ENCODE measurements at regions not wholly inside any gene's neighbourhood (a gene's known extent, or its start where the extent isn't known, plus 50 kb on each side); places are given as distances from the start of the nearest gene placed in this dataset.

DNA sequence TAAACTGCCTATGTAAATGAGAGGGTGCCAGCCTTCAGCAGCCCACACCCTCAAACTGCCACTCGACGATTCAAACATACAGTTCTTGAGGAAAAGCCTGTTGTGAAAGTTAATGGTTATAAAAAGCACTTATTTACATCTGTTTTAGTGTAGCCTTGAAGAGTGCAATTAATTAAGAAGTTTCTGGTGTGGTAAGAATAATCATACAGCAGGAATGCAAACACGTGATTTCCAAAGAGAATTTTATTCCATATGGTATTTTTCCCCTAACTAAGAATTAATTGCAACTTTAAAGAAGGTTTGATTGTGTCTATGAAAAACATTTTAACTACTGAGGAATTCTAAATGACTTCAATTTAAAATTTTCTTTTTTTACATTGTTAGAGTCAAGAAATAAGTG is 176.3 kb upstream of the PITX2 start:
- H4K20me1 ChIP-seq (ENCODE audit: insufficient read depth), result no peaks in the 10 kb centered on the region
- no peak overlapping the region for H3K4me3 ChIP-seq (ENCODE audit: low read length)
- no peak overlapping the region for H2AFZ ChIP-seq (ENCODE audit: low read depth, low read length)
- H3K9me3 ChIP-seq (ENCODE audit: low read length), result no peaks in the 10 kb centered on the region
- no peak overlapping the region for H3K4me2 ChIP-seq (ENCODE audit: low read length)
- TF ChIP-seq EP300 (conservative IDR thresholded peaks at IDR 0.05; ENCODE audit: poor library complexity, severe bottlenecking), result no peak
- TF ChIP-seq POLR2AphosphoS5 (IDR thresholded peaks at IDR 0.05), result no peak
- no peak for TF ChIP-seq RAD21 (conservative IDR thresholded peaks at IDR 0.05)
- TF ChIP-seq TAF1 (IDR thresholded peaks at IDR 0.05; ENCODE audit: low read depth), result no peak
- H3F3A ChIP-seq (ENCODE audit: insufficient read depth, low read length, poor library complexity, severe bottlenecking), result no peaks in the 10 kb centered on the region
- H3K9ac ChIP-seq (ENCODE audit: low read length), result no peak overlapping the region
- H3K79me2 ChIP-seq (replicated peaks; ENCODE audit: insufficient read depth, low read length), result no peaks in the 10 kb centered on the region
- H3K9me2 ChIP-seq (ENCODE audit: insufficient read depth, low read length), result no peaks in the 10 kb centered on the region
- H3K36me3 ChIP-seq (ENCODE audit: insufficient read depth, low read length), result no peaks in the 10 kb centered on the region
- H3K27ac ChIP-seq (ENCODE audit: low read length), result no peak overlapping the region
- no peaks in the 10 kb centered on the region for H3K27me3 ChIP-seq (ENCODE audit: insufficient read depth, low read depth, low read length)

DNA sequence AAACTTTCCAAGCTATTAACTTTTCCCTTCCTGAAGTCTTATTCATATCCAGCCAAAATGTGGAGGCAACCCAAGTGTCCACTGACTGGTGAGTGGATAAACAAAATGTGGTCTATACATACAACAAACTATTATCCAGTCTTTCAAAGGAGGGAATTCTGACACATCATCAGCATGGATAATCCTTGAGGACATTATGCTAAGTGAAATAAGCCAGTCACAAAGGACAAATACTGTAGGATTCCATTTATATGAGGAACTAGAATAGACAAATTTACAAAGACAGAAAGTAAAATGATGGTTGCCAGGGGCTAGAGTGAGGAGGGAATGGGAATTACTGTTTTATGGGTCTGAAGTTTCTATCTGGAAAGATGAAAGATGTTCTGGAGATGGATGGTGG is 178.7 kb upstream of the PITX2 start:
- Histone ChIP-seq H3K9ac (ENCODE audit: low read length) (no peak overlapping the region), H3K27ac (ENCODE audit: low read length) (no peak overlapping the region), H4K20me1 (ENCODE audit: insufficient read depth) (no peaks in the 10 kb centered on the region), H3K79me2 (replicated peaks; ENCODE audit: insufficient read depth, low read length) (no peaks in the 10 kb centered on the region), H3K4me3 (ENCODE audit: low read length) (no peak overlapping the region), H3F3A (ENCODE audit: insufficient read depth, low read length, poor library complexity, severe bottlenecking) (no peaks in the 10 kb centered on the region), H3K36me3 (ENCODE audit: insufficient read depth, low read length) (no peaks in the 10 kb centered on the region), H3K4me2 (ENCODE audit: low read length) (no peak overlapping the region), H3K9me2 (ENCODE audit: insufficient read depth, low read length) (no peaks in the 10 kb centered on the region), H3K9me3 (ENCODE audit: low read length) (no peaks in the 10 kb centered on the region), H3K27me3 (ENCODE audit: insufficient read depth, low read depth, low read length) (no peaks in the 10 kb centered on the region), H2AFZ (ENCODE audit: low read depth, low read length) (no peak overlapping the region)
- TF ChIP-seq MXI1 (conservative IDR thresholded peaks at IDR 0.05; ENCODE audit: poor library complexity, severe bottlenecking) (no peak), POLR2AphosphoS5 (IDR thresholded peaks at IDR 0.05) (no peak)
- TF ChIP-seq, protein P1, sequence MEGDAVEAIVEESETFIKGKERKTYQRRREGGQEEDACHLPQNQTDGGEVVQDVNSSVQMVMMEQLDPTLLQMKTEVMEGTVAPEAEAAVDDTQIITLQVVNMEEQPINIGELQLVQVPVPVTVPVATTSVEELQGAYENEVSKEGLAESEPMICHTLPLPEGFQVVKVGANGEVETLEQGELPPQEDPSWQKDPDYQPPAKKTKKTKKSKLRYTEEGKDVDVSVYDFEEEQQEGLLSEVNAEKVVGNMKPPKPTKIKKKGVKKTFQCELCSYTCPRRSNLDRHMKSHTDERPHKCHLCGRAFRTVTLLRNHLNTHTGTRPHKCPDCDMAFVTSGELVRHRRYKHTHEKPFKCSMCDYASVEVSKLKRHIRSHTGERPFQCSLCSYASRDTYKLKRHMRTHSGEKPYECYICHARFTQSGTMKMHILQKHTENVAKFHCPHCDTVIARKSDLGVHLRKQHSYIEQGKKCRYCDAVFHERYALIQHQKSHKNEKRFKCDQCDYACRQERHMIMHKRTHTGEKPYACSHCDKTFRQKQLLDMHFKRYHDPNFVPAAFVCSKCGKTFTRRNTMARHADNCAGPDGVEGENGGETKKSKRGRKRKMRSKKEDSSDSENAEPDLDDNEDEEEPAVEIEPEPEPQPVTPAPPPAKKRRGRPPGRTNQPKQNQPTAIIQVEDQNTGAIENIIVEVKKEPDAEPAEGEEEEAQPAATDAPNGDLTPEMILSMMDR (IDR thresholded peaks at IDR 0.05; ENCODE audit: poor library complexity, severe bottlenecking), result no peak

DNA sequence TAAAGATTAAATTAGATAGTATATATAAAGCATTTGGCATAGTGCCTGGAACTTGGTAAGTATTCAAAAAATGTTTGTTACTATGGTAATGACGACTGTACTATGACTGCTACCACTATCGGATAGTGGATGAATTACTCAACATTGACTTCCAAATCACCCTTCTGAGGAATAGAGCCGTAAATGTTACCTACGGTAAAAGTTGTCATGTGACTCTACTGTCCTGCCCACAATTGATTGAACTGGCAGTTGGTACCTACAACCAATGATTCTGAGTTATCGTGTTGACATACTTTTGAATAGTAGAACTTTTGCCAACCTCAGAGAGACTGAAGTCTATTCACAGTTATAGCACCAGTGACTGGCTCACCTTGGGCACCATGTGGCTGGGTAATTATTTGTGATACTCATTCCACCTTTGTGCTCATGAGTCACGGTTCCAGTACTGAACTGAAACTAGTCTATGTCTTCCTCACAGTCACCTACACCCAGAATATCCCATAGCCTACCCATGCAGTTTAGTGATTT is 185.5 kb upstream of the PITX2 start:
- Histone ChIP-seq H3K36me3 (ENCODE audit: insufficient read depth, low read length) (no peaks in the 10 kb centered on the region), H3K9me2 (ENCODE audit: insufficient read depth, low read length) (no peaks in the 10 kb centered on the region), H4K20me1 (ENCODE audit: insufficient read depth) (no peaks in the 10 kb centered on the region), H3K27ac (ENCODE audit: low read length) (no peak overlapping the region), H3K9me3 (ENCODE audit: low read length) (no peaks in the 10 kb centered on the region), H3K79me2 (replicated peaks; ENCODE audit: insufficient read depth, low read length) (no peaks in the 10 kb centered on the region), H3K4me2 (ENCODE audit: low read length) (no peak overlapping the region), H3K4me3 (ENCODE audit: low read length) (no peak overlapping the region), H3K27me3 (ENCODE audit: insufficient read depth, low read depth, low read length) (no peaks in the 10 kb centered on the region), H2AFZ (ENCODE audit: low read depth, low read length) (no peak overlapping the region), H3F3A (ENCODE audit: insufficient read depth, low read length, poor library complexity, severe bottlenecking) (no peaks in the 10 kb centered on the region), H3K9ac (ENCODE audit: low read length) (no peak overlapping the region)
- TF ChIP-seq SMC3 (conservative IDR thresholded peaks at IDR 0.05; ENCODE audit: poor library complexity), result no peak

DNA sequence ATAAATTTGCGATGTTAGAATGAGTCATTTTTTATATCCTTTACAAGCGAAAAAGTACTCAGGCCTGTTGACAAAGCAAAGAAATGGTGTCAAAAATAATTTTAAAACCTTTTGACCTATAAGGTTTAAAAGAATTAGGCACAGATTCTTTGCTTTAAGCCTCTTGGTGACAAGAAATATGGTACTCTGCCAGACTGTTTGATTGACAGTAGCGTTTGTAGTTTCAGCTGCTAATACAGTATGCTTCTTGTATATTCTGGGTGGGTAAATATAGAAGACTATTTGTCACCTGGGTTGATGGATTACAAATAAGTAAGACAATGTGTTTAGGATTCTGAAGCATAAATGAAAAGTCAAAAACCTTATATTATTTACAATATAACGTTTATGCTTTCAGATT is 193.1 kb upstream of the PITX2 start:
- Histone ChIP-seq H3K4me3 (ENCODE audit: low read length) (no peak overlapping the region), H3F3A (ENCODE audit: insufficient read depth, low read length, poor library complexity, severe bottlenecking) (no peaks in the 10 kb centered on the region), H4K20me1 (ENCODE audit: insufficient read depth) (no peaks in the 10 kb centered on the region), H3K4me2 (ENCODE audit: low read length) (no peak overlapping the region), H3K9me2 (ENCODE audit: insufficient read depth, low read length) (no peaks in the 10 kb centered on the region), H3K27me3 (ENCODE audit: insufficient read depth, low read depth, low read length) (no peaks in the 10 kb centered on the region), H2AFZ (ENCODE audit: low read depth, low read length) (no peak overlapping the region), H3K79me2 (replicated peaks; ENCODE audit: insufficient read depth, low read length) (no peaks in the 10 kb centered on the region), H3K9me3 (ENCODE audit: low read length) (no peaks in the 10 kb centered on the region), H3K27ac (ENCODE audit: low read length) (no peak overlapping the region), H3K9ac (ENCODE audit: low read length) (no peak overlapping the region), H3K36me3 (ENCODE audit: insufficient read depth, low read length) (no peaks in the 10 kb centered on the region)
- TF ChIP-seq RAD21 (conservative IDR thresholded peaks at IDR 0.05) (no peak), EZH2 (IDR thresholded peaks at IDR 0.05; ENCODE audit: borderline replicate concordance, insufficient read depth, low read length, poor library complexity, severe bottlenecking) (no peak), SMC3 (conservative IDR thresholded peaks at IDR 0.05; ENCODE audit: poor library complexity) (no peak), EP300 (conservative IDR thresholded peaks at IDR 0.05; ENCODE audit: poor library complexity, severe bottlenecking) (no peak), TAF1 (IDR thresholded peaks at IDR 0.05; ENCODE audit: low read depth) (no peak), MXI1 (conservative IDR thresholded peaks at IDR 0.05; ENCODE audit: poor library complexity, severe bottlenecking) (no peak), POLR2AphosphoS5 (IDR thresholded peaks at IDR 0.05) (no peak)
- TF ChIP-seq, protein P1 (IDR thresholded peaks at IDR 0.05; ENCODE audit: poor library complexity, severe bottlenecking), result no peak
- TF ChIP-seq, protein P2, sequence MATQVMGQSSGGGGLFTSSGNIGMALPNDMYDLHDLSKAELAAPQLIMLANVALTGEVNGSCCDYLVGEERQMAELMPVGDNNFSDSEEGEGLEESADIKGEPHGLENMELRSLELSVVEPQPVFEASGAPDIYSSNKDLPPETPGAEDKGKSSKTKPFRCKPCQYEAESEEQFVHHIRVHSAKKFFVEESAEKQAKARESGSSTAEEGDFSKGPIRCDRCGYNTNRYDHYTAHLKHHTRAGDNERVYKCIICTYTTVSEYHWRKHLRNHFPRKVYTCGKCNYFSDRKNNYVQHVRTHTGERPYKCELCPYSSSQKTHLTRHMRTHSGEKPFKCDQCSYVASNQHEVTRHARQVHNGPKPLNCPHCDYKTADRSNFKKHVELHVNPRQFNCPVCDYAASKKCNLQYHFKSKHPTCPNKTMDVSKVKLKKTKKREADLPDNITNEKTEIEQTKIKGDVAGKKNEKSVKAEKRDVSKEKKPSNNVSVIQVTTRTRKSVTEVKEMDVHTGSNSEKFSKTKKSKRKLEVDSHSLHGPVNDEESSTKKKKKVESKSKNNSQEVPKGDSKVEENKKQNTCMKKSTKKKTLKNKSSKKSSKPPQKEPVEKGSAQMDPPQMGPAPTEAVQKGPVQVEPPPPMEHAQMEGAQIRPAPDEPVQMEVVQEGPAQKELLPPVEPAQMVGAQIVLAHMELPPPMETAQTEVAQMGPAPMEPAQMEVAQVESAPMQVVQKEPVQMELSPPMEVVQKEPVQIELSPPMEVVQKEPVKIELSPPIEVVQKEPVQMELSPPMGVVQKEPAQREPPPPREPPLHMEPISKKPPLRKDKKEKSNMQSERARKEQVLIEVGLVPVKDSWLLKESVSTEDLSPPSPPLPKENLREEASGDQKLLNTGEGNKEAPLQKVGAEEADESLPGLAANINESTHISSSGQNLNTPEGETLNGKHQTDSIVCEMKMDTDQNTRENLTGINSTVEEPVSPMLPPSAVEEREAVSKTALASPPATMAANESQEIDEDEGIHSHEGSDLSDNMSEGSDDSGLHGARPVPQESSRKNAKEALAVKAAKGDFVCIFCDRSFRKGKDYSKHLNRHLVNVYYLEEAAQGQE (IDR thresholded peaks at IDR 0.05; ENCODE audit: borderline replicate concordance), result no peak
